Lower lobe of right lung (tissue), 2 donors: ENCODE measurements at regions not wholly inside any gene's neighbourhood (a gene's known extent, or its start where the extent isn't known, plus 50 kb on each side); places are given as distances from the start of the nearest gene placed in this dataset.

ENCODE experiments used
- ATAC-seq, 2 donors: fragments of 200-7000 bp; cut with Tn5 transposase; one replicate each; pipeline ENCODE4 v1.9.1; 2020 to 2022; ENCODE audit warnings: mild to moderate bottlenecking in 2 of 2, moderate library complexity in 2 of 2
- DNase-seq: peaks from one replicate; pipeline ENCODE4 v3.0.0-alpha.2; 2020
- H3K27ac ChIP-seq: fragments of 200-600 bp; one replicate; pipeline ENCODE4 v1.8.0; 2022
- H3K27me3 ChIP-seq: fragments of 200-600 bp; one replicate; pipeline ENCODE4 v1.8.0; 2022; ENCODE audit warnings: low read depth
- H3K36me3 ChIP-seq: fragments of 200-600 bp; one replicate; pipeline ENCODE4 v1.8.0; 2022; ENCODE audit warnings: mild to moderate bottlenecking
- H3K4me1 ChIP-seq: fragments of 200-600 bp; one replicate; pipeline ENCODE4 v1.8.0; 2022
- H3K4me3 ChIP-seq: fragments of 200-600 bp; one replicate; pipeline ENCODE4 v1.8.0; 2022; ENCODE audit warnings: mild to moderate bottlenecking
- H3K9me3 ChIP-seq: fragments of 200-600 bp; one replicate; pipeline ENCODE4 v1.8.0; 2022
- CTCF ChIP-seq: fragments of 200-600 bp; IDR thresholded peaks from one replicate; pipeline ENCODE4 v1.8.0; 2022; ENCODE audit warnings: antibody characterized with exemption, mild to moderate bottlenecking
- intact Hi-C: fragments of 100-400 bp; cut with DNase I; formaldehyde crosslinking; loops from one replicate; pipeline ENCODE4 v1.11.0; 2022
- donor health status: DM: no; HTN: yes; CAD: no; lungs with severe emphysema.

GRCh38 chr5:89847743-89848142 lies 561.8 kb downstream of the CETN3 start:
- intact Hi-C loops = no loop called here

DNA sequence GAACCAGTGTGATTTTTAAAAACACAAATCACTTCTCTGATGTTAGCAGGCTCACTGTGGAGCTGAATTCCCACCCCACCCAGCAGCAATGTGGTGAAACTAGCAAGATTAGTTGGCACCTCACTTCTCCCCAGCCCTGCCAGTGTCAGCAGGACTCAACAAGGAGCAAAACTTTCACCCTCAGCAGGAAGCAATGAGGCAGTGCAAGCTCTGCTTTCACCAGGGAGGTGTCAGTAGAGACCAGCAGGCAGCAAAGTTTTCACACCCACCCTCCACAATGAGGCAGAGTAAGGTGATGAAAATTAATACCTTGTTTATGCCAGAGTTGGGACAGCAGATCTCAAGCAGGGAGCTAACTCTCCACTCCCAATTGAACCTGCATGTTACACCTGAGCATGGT lies 565.0 kb downstream of the CETN3 start:
- no peak for TF ChIP-seq CTCF
- intact Hi-C loops = no loop called here

More at GRCh38 chr5:89847743-89848142, 561.8 kb downstream of the CETN3 start:
- Histone ChIP-seq H3K27me3 (no peaks in the 10 kb centered on the region), H3K4me1 (no peaks in the 10 kb centered on the region), H3K27ac (no peak overlapping the region), H3K4me3 (no peak overlapping the region), H3K36me3 (no peaks in the 10 kb centered on the region), H3K9me3 (no peaks in the 10 kb centered on the region)
- DNase-seq (no peak), ATAC-seq (no peak)
- TF ChIP-seq CTCF = no peak

DNA sequence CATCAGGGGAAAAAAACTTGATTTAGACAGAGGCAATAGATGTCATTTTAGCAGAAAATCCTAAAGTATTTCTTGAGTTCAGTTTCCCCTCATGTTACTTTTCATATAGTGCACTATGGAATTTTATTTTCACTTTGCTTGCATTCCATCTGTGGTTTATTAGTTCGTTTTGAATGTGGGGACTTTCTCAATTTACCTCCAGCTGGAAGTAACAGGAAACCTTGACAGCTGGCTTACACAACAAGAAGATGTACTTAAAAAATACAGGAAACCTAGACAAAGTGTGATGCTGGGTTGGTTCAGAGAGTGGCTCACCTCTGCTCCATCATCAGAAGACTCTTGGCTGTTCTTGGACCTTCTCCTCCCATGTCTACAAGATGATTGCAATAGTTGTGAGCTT lies 567.0 kb downstream of the CETN3 start:
- Histone ChIP-seq H3K27me3 (no peaks in the 10 kb centered on the region), H3K4me1 (no peaks in the 10 kb centered on the region), H3K9me3 (no peaks in the 10 kb centered on the region), H3K36me3 (no peaks in the 10 kb centered on the region), H3K27ac (no peak overlapping the region), H3K4me3 (no peak overlapping the region)
- ATAC-seq (no peak), DNase-seq (no peak)
- intact Hi-C loops = no loop called here
- TF ChIP-seq CTCF = no peak

More for the DNA sequence above, 565.0 kb downstream of the CETN3 start:
- Histone ChIP-seq H3K27ac (no peak overlapping the region), H3K4me1 (no peaks in the 10 kb centered on the region), H3K27me3 (no peaks in the 10 kb centered on the region), H3K4me3 (no peak overlapping the region), H3K9me3 (no peaks in the 10 kb centered on the region), H3K36me3 (no peaks in the 10 kb centered on the region)
- ATAC-seq = no peak
- DNase-seq = no peak

GRCh38 chr5:89840906-89841305 lies 568.6 kb downstream of the CETN3 start:
- Histone ChIP-seq H3K4me3 (no peak overlapping the region), H3K9me3 (no peaks in the 10 kb centered on the region), H3K27me3 (no peaks in the 10 kb centered on the region), H3K4me1 (no peaks in the 10 kb centered on the region), H3K36me3 (no peaks in the 10 kb centered on the region), H3K27ac (no peak overlapping the region)
- intact Hi-C loops = no loop called here
- ATAC-seq (no peak), DNase-seq (no peak)
- TF ChIP-seq CTCF = no peak

DNA sequence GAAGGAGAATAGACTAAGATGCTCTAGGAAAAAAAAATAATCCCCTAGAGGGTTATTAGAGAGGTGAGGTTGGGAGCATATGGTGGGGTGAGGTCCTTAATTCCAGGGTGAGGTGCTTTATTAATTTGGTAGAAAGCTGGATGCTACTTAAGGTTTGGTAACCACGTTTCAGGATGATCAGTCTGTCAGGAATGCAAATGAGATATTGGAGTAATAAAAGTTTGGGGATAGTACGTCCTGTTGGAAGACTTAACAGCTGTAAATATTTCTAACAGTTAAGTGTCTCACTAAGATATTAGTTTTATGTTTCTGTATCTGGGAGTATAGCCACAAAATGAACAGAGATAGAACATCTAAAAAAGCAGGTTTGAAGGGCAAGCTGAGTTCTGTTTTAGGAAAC lies 578.9 kb downstream of the CETN3 start:
- H3K9me3 ChIP-seq = no peaks in the 10 kb centered on the region
- intact Hi-C loops = no loop called here
- H3K36me3 ChIP-seq = no peaks in the 10 kb centered on the region

More for the DNA sequence above, 578.9 kb downstream of the CETN3 start:
- H3K27ac ChIP-seq = no peak overlapping the region
- ATAC-seq = no peak
- no peak for DNase-seq
- H3K27me3 ChIP-seq = no peaks in the 10 kb centered on the region
- H3K4me1 ChIP-seq = no peaks in the 10 kb centered on the region
- H3K4me3 ChIP-seq = no peak overlapping the region
- TF ChIP-seq CTCF = no peak
